ENCODE measurements at regions not wholly inside any gene's neighbourhood (a gene's known extent, or its start where the extent isn't known, plus 50 kb on each side); places are given as distances from the start of the nearest gene placed in this dataset.

DNA sequence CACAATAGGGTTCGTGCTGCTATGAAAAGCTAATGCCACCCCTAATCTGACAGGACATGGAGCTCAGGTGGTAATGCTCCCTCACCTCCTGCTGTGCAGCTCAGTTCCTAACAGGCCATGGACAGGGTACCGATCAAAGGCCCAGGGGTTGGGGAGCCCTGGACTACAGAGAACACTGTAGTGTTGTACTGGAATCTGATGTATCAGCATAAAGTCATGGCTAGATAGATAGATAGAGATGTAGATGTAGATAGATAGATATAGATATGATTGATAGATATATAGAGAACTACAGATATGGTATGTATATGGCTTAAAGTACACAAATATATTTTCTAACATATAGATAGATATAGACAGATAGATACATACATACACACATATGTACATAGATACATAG is 112.3 kb upstream of the MPPED2 start:
- no peak overlapping the region for H3K4me3 Mint-ChIP-seq
- CTCF ChIA-PET, result no interaction called here
- Histone ChIP-seq H3K4me3 (ENCODE audit: control extremely low read depth in 1 of 5, extremely low read depth in 1 of 5, insufficient read depth in 1 of 5, low read depth in 2 of 5, low read length in 4 of 5) (no peak overlapping the region), H2AFZ (ENCODE audit: insufficient read depth, low read depth, low read length, poor library complexity, severe bottlenecking) (no peak overlapping the region), H4K20me1 (ENCODE audit: control insufficient read depth, insufficient read depth, low read length, poor library complexity, severe bottlenecking) (no peaks in the 10 kb centered on the region), H3K9ac (ENCODE audit: low read length) (no peak overlapping the region), H3K4me2 (replicated peaks; ENCODE audit: low read depth, low read length, poor library complexity, severe bottlenecking) (no peak overlapping the region), H3K4me1 (ENCODE audit: control insufficient read depth in 2 of 2, insufficient read depth in 2 of 2, low read length in 2 of 2) (no peaks in the 10 kb centered on the region), H3K27ac (ENCODE audit: low read length in 2 of 2) (no peak overlapping the region), H3K79me2 (ENCODE audit: control insufficient read depth, insufficient read depth, low read length) (no peaks in the 10 kb centered on the region), H3K36me3 (replicated peaks in 1 of 2; ENCODE audit: control extremely low read depth in 1 of 2, control insufficient read depth in 1 of 2, extremely low read depth in 1 of 2, insufficient read depth in 2 of 2, low read length in 1 of 2) (no peaks in the 10 kb centered on the region), H3K9me3 (ENCODE audit: control extremely low read depth in 1 of 3, control insufficient read depth in 2 of 3, insufficient read depth in 1 of 3, low read length in 2 of 3) (no peaks in the 10 kb centered on the region), H3K27me3 (replicated peaks in 1 of 4; ENCODE audit: control extremely low read depth in 1 of 4, control insufficient read depth in 3 of 4, insufficient read depth in 4 of 4, low read length in 3 of 4) (no peaks in the 10 kb centered on the region)
- H3K27me3 Mint-ChIP-seq, result no peaks in the 10 kb centered on the region
- no peaks in the 10 kb centered on the region for H3K4me1 Mint-ChIP-seq
- no peak overlapping the region for H3K27ac Mint-ChIP-seq
- 94% methylated on average over 2 of the region's 2 CpGs for WGBS (ENCODE audit: insufficient coverage)
- H3K9me3 Mint-ChIP-seq (ENCODE audit: insufficient read depth), result no peaks in the 10 kb centered on the region
- ATAC-seq (ENCODE audit: low read depth) (no peak), DNase-seq (no peak)
- intact Hi-C loops (cut with micrococcal nuclease), result no loop called here
- TF ChIP-seq EZH2 (IDR thresholded peaks at IDR 0.05; ENCODE audit: borderline replicate concordance, insufficient read depth, low read depth, low read length, poor library complexity, severe bottlenecking) (no peak), CTCF (IDR thresholded peaks at IDR 0.05) (no peak)
- POLR2A ChIA-PET, result no interaction called here

DNA sequence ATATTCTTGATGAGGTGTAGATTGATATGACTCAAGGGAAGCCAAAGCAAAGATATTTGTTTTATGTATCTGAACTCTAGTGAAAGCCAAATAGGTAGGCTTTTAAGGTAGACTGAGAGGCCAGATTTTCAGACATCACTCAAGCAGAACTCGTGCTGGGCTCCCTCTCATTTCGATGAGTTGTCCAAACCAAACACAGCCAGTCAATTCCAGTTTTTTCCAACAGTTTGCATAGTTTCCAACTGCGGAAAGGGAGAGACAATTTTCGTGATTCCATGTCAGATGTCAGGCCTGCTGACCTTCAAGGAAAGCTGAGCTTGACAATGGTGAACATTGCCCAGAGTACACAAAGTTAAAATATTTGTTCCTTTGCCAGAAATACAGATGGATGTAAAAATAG is 110.9 kb upstream of the MPPED2 start:
- ChIA-PET POLR2A (no interaction called here), CTCF (no interaction called here)
- no peaks in the 10 kb centered on the region for H4K20me1 ChIP-seq (ENCODE audit: control insufficient read depth, insufficient read depth, low read length, poor library complexity, severe bottlenecking)
- no peaks in the 10 kb centered on the region for H3K4me1 Mint-ChIP-seq
- H3K9me3 Mint-ChIP-seq (ENCODE audit: insufficient read depth), result no peaks in the 10 kb centered on the region
- H3K4me3 ChIP-seq (ENCODE audit: control extremely low read depth in 1 of 5, extremely low read depth in 1 of 5, insufficient read depth in 1 of 5, low read depth in 2 of 5, low read length in 4 of 5), result no peak overlapping the region
- no peaks in the 10 kb centered on the region for H3K9me3 ChIP-seq (ENCODE audit: control extremely low read depth in 1 of 3, control insufficient read depth in 2 of 3, insufficient read depth in 1 of 3, low read length in 2 of 3)
- no peak for DNase-seq
- H3K27me3 ChIP-seq (replicated peaks in 1 of 4; ENCODE audit: control extremely low read depth in 1 of 4, control insufficient read depth in 3 of 4, insufficient read depth in 4 of 4, low read length in 3 of 4), result no peaks in the 10 kb centered on the region
- H3K4me3 Mint-ChIP-seq, result no peak overlapping the region
- H2AFZ ChIP-seq (ENCODE audit: insufficient read depth, low read depth, low read length, poor library complexity, severe bottlenecking), result no peak overlapping the region
- ATAC-seq (ENCODE audit: low read depth), result no peak
- H3K4me2 ChIP-seq (replicated peaks; ENCODE audit: low read depth, low read length, poor library complexity, severe bottlenecking), result no peak overlapping the region
- H3K27ac Mint-ChIP-seq, result no peak overlapping the region
- 66% methylated on average over 4 of the region's 4 CpGs for WGBS (ENCODE audit: insufficient coverage)
- no peak overlapping the region for H3K27ac ChIP-seq (ENCODE audit: low read length in 2 of 2)
- H3K36me3 ChIP-seq (replicated peaks in 1 of 2; ENCODE audit: control extremely low read depth in 1 of 2, control insufficient read depth in 1 of 2, extremely low read depth in 1 of 2, insufficient read depth in 2 of 2, low read length in 1 of 2), result no peaks in the 10 kb centered on the region
- H3K27me3 Mint-ChIP-seq, result no peaks in the 10 kb centered on the region
- intact Hi-C loops (cut with micrococcal nuclease), result no loop called here
- H3K79me2 ChIP-seq (ENCODE audit: control insufficient read depth, insufficient read depth, low read length), result no peaks in the 10 kb centered on the region
- TF ChIP-seq CTCF (IDR thresholded peaks at IDR 0.05), result no peak
- TF ChIP-seq EZH2 (IDR thresholded peaks at IDR 0.05; ENCODE audit: borderline replicate concordance, insufficient read depth, low read depth, low read length, poor library complexity, severe bottlenecking), result no peak
- no peaks in the 10 kb centered on the region for H3K4me1 ChIP-seq (ENCODE audit: control insufficient read depth in 2 of 2, insufficient read depth in 2 of 2, low read length in 2 of 2)
- H3K9ac ChIP-seq (ENCODE audit: low read length), result no peak overlapping the region
